Stimulated activated naive CD8-positive, alpha-beta T cell treated with anti-CD3 and anti-CD28 coated beads, Interleukin-15, Interleukin-2, amounts not matched to agents 100 ng/mL and 50 ng/mL, for 24 hours (primary cell): ENCODE measurements at regions not wholly inside any gene's neighbourhood (a gene's known extent, or its start where the extent isn't known, plus 50 kb on each side); places are given as distances from the start of the nearest gene placed in this dataset.

Source experiments
- H3K27ac Mint-ChIP-seq: one replicate; pipeline ENCODE4 v1.8.0; 2021; ENCODE audit warnings: mild to moderate bottlenecking, mixed read lengths
- H3K27me3 Mint-ChIP-seq: one replicate; pipeline ENCODE4 v1.8.0; 2021; ENCODE audit warnings: mixed read lengths
- H3K36me3 Mint-ChIP-seq: one replicate; pipeline ENCODE4 v1.8.0; 2021; ENCODE audit warnings: low read depth, mixed read lengths
- H3K4me1 Mint-ChIP-seq: one replicate; pipeline ENCODE4 v1.8.0; 2021; ENCODE audit warnings: low read depth, mixed read lengths
- H3K4me3 Mint-ChIP-seq: one replicate; pipeline ENCODE4 v1.8.0; 2021; ENCODE audit warnings: mild to moderate bottlenecking, mixed read lengths
- H3K9me3 Mint-ChIP-seq: one replicate; pipeline ENCODE4 v1.8.0; 2021; ENCODE audit warnings: mixed read lengths

- Mint-ChIP-seq H3K36me3 (no peaks in the 10 kb centered on the region), H3K27ac (no peak overlapping the region), H3K9me3 (peaks cover 16% of the 10 kb centered on the region), H3K27me3 (no peaks in the 10 kb centered on the region), H3K4me1 (no peaks in the 10 kb centered on the region), H3K4me3 (no peak overlapping the region)
Measured at GRCh38 chr12:30155001-30155730, 371.4 kb upstream of the TMTC1 start.

- H3K36me3 Mint-ChIP-seq: no peaks in the 10 kb centered on the region
- H3K9me3 Mint-ChIP-seq: peaks cover 19% of the 10 kb centered on the region
- H3K27ac Mint-ChIP-seq: no peak overlapping the region
- no peaks in the 10 kb centered on the region for H3K27me3 Mint-ChIP-seq
- H3K4me1 Mint-ChIP-seq: no peaks in the 10 kb centered on the region
- no peak overlapping the region for H3K4me3 Mint-ChIP-seq
Measured at GRCh38 chr12:30153981-30154380, 370.2 kb upstream of the TMTC1 start.

GRCh38 chr12:30152705-30153104, 369.0 kb upstream of the TMTC1 start:
- Mint-ChIP-seq H3K36me3 (no peaks in the 10 kb centered on the region), H3K27me3 (no peaks in the 10 kb centered on the region), H3K4me3 (no peak overlapping the region), H3K9me3 (peaks cover 20% of the 10 kb centered on the region), H3K27ac (no peak overlapping the region), H3K4me1 (no peaks in the 10 kb centered on the region)

- H3K27me3 Mint-ChIP-seq: no peaks in the 10 kb centered on the region
- no peaks in the 10 kb centered on the region for H3K36me3 Mint-ChIP-seq
- H3K9me3 Mint-ChIP-seq: peaks cover 20% of the 10 kb centered on the region
- H3K4me3 Mint-ChIP-seq: no peak overlapping the region
- no peaks in the 10 kb centered on the region for H3K4me1 Mint-ChIP-seq
- no peak overlapping the region for H3K27ac Mint-ChIP-seq
Measured at GRCh38 chr12:30151831-30152230, 368.1 kb upstream of the TMTC1 start.

DNA sequence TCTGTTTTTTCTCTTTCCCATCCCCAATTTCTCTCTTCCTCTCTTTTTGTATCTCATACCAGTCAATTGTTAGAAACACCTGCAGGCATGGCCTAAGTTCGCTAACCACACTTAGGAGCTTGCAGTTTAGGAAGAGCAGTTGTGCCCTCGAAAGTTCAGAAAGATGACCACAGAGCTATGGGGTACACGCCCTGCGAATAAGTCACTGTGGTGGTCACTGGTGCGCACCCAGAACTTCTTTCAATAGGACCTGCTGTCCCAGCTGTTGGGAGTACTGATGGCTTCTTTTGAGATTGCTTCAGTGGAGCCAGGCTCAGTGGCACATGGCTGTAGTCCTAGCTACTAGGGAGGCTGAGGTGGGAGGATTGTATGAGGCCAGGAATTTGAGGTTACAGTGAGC, 362.8 kb upstream of the TMTC1 start:
- Mint-ChIP-seq H3K4me1 (no peaks in the 10 kb centered on the region), H3K27ac (no peak overlapping the region), H3K9me3 (peaks cover 4% of the 10 kb centered on the region), H3K27me3 (no peaks in the 10 kb centered on the region), H3K36me3 (no peaks in the 10 kb centered on the region), H3K4me3 (no peak overlapping the region)

DNA sequence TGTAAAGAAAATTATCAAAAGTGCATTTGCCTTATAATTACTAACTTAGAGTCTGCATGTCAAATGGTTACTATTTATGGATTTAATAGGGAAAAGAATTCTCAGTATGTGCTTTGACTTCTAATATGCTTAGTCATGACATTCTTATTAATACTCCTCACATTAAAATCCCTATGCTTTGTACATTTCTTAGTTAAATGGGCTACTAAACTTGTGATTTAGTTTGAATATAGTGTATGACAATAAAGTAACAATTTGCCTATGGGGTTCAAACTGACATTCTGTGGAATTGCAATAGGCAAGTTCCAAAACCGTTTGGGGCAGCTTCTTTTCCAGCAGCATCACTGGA, 361.9 kb upstream of the TMTC1 start:
- Mint-ChIP-seq H3K36me3 (no peaks in the 10 kb centered on the region), H3K4me3 (no peak overlapping the region), H3K9me3 (peaks cover 4% of the 10 kb centered on the region), H3K4me1 (no peaks in the 10 kb centered on the region), H3K27me3 (no peaks in the 10 kb centered on the region), H3K27ac (no peak overlapping the region)

GRCh38 chr12:30144777-30145683, 361.3 kb upstream of the TMTC1 start:
- H3K27me3 Mint-ChIP-seq: no peaks in the 10 kb centered on the region
- H3K27ac Mint-ChIP-seq: no peak overlapping the region

GRCh38 chr12:30142301-30142700, 358.6 kb upstream of the TMTC1 start:
- H3K4me3 Mint-ChIP-seq: no peak overlapping the region
- no peaks in the 10 kb centered on the region for H3K27me3 Mint-ChIP-seq
- no peaks in the 10 kb centered on the region for H3K9me3 Mint-ChIP-seq
- H3K27ac Mint-ChIP-seq: no peak overlapping the region
- H3K4me1 Mint-ChIP-seq: no peaks in the 10 kb centered on the region
- H3K36me3 Mint-ChIP-seq: no peaks in the 10 kb centered on the region

More at GRCh38 chr12:30144777-30145683, 361.3 kb upstream of the TMTC1 start:
- H3K9me3 Mint-ChIP-seq: peaks cover 4% of the 10 kb centered on the region
- H3K4me3 Mint-ChIP-seq: no peak overlapping the region
- H3K36me3 Mint-ChIP-seq: no peaks in the 10 kb centered on the region
- no peaks in the 10 kb centered on the region for H3K4me1 Mint-ChIP-seq

GRCh38 chr12:30138483-30138882, 354.7 kb upstream of the TMTC1 start:
- Mint-ChIP-seq H3K4me3 (no peak overlapping the region), H3K9me3 (no peaks in the 10 kb centered on the region), H3K27ac (no peak overlapping the region), H3K27me3 (no peaks in the 10 kb centered on the region), H3K36me3 (no peaks in the 10 kb centered on the region), H3K4me1 (no peaks in the 10 kb centered on the region)

DNA sequence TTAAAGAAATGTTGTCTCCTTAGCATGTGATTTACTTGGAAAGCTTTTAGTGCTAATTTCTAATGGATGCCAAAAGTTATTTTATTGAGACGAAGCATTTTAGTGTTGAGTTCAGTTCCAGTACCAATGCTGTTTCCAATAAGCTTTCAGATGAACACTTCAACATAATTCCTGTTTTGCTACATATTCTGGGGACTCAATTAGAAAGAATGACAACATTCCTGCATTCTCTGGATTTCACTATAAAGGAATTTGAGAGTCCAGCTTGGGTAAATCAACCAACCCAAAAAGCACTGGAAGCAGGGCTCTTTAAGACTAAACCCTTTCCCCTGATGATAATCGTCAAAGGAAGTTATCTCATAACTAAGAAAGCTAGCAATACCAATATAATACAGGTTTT, 353.0 kb upstream of the TMTC1 start:
- H3K4me3 Mint-ChIP-seq: no peak overlapping the region
- H3K27ac Mint-ChIP-seq: no peak overlapping the region
- no peaks in the 10 kb centered on the region for H3K27me3 Mint-ChIP-seq
- no peaks in the 10 kb centered on the region for H3K36me3 Mint-ChIP-seq
- H3K9me3 Mint-ChIP-seq: peaks cover 4% of the 10 kb centered on the region
- no peaks in the 10 kb centered on the region for H3K4me1 Mint-ChIP-seq

- Mint-ChIP-seq H3K9me3 (peaks cover 7% of the 10 kb centered on the region), H3K4me1 (no peaks in the 10 kb centered on the region)
Measured at GRCh38 chr12:30135776-30136175, 352.0 kb upstream of the TMTC1 start.

GRCh38 chr12:30134229-30134628, 350.5 kb upstream of the TMTC1 start:
- no peak overlapping the region for H3K4me3 Mint-ChIP-seq
- H3K9me3 Mint-ChIP-seq: peaks cover 7% of the 10 kb centered on the region
- H3K36me3 Mint-ChIP-seq: no peaks in the 10 kb centered on the region
- no peak overlapping the region for H3K27ac Mint-ChIP-seq
- H3K4me1 Mint-ChIP-seq: no peaks in the 10 kb centered on the region
- no peaks in the 10 kb centered on the region for H3K27me3 Mint-ChIP-seq

More at GRCh38 chr12:30135776-30136175, 352.0 kb upstream of the TMTC1 start:
- H3K4me3 Mint-ChIP-seq: no peak overlapping the region
- no peaks in the 10 kb centered on the region for H3K27me3 Mint-ChIP-seq
- no peak overlapping the region for H3K27ac Mint-ChIP-seq
- H3K36me3 Mint-ChIP-seq: no peaks in the 10 kb centered on the region

- Mint-ChIP-seq H3K4me3 (no peak overlapping the region), H3K27me3 (no peaks in the 10 kb centered on the region), H3K27ac (no peak overlapping the region), H3K4me1 (no peaks in the 10 kb centered on the region), H3K9me3 (peaks cover 6% of the 10 kb centered on the region), H3K36me3 (no peaks in the 10 kb centered on the region)
Measured at GRCh38 chr12:30126944-30127343, 343.2 kb upstream of the TMTC1 start.

DNA sequence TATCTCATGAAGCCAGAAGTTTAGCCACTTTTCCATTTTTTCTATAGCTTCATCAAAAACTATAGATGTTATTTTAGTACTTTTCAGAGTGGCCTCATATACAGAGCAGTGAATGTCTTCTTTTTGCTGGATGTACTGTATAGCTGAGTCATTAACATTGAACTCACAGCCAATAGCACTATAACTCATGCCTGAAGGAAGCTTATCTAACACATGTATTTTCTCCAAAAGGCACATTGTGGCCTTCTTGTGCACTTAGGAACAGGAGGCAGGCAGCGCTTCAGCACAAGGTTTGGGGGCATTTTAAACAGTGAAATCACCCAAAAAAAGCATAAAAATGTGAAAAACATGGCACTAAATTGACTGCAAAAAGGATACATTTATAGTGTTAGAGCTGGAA, 336.8 kb upstream of the TMTC1 start:
- Mint-ChIP-seq H3K27me3 (no peaks in the 10 kb centered on the region), H3K36me3 (no peaks in the 10 kb centered on the region), H3K27ac (no peak overlapping the region), H3K4me3 (no peak overlapping the region), H3K4me1 (no peaks in the 10 kb centered on the region), H3K9me3 (no peaks in the 10 kb centered on the region)

GRCh38 chr12:30117483-30117882, 333.7 kb upstream of the TMTC1 start:
- no peak overlapping the region for H3K27ac Mint-ChIP-seq
- no peaks in the 10 kb centered on the region for H3K9me3 Mint-ChIP-seq
- no peaks in the 10 kb centered on the region for H3K36me3 Mint-ChIP-seq
- no peaks in the 10 kb centered on the region for H3K4me1 Mint-ChIP-seq
- no peaks in the 10 kb centered on the region for H3K27me3 Mint-ChIP-seq
- H3K4me3 Mint-ChIP-seq: no peak overlapping the region
